ENCODE measurements at regions not wholly inside any gene's neighbourhood (a gene's known extent, or its start where the extent isn't known, plus 50 kb on each side); places are given as distances from the start of the nearest gene placed in this dataset.

- TF ChIP-seq EZH2 (IDR thresholded peaks at IDR 0.05; ENCODE audit: borderline replicate concordance) (no peak), CTCF (IDR thresholded peaks at IDR 0.05; ENCODE audit: poor library complexity) (no peak), EZH2phosphoT487 (IDR thresholded peaks at IDR 0.05; ENCODE audit: low read depth, severe bottlenecking, unreplicated experiment) (no peak)
These were observed 415.4 kb upstream of the PROK2 start for GRCh38 chr3:72200332-72200731.

Measured in hepatocyte (in vitro differentiated cells).